HG03558 (cell line): ENCODE measurements at regions not wholly inside any gene's neighbourhood (a gene's known extent, or its start where the extent isn't known, plus 50 kb on each side); places are given as distances from the start of the nearest gene placed in this dataset.
A peak's percentile ranks its signal among the peaks of the same experiment; 100 is the strongest.
"Not testable (repeated sequence)": the region's sequence is repeated elsewhere in the genome, so short reads cannot be mapped to it uniquely, and the experiment has no call there.

ENCODE experiments used
- ATAC-seq: cut with Tn5 transposase; IDR thresholded peaks from one replicate; pipeline ENCODE4 v1.9.1; 2021; ENCODE audit warnings: moderate number of reproducible peaks; ENCODE audit not compliant: unreplicated experiment; ENCODE audit errors: extremely low read depth

DNA sequence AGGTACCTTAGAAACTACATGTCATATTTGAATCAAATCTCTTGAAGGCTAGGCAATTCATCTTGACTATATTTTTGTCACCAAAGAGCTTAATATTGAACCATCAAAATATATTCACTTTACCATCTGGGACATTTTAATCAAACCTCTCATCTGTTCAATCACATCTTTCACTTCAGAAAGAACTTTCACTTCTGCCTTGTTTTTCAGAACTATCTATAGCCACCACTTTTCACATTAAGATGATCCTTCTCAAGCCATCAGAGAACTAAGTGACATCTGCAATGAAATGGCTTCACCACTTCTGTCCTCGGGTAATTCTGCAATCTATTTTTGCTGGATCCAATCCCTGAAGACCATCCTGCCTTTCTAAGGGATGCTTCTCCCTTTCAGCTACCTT is 57.8 kb downstream of the OR2B2 start:
- no peak for ATAC-seq

DNA sequence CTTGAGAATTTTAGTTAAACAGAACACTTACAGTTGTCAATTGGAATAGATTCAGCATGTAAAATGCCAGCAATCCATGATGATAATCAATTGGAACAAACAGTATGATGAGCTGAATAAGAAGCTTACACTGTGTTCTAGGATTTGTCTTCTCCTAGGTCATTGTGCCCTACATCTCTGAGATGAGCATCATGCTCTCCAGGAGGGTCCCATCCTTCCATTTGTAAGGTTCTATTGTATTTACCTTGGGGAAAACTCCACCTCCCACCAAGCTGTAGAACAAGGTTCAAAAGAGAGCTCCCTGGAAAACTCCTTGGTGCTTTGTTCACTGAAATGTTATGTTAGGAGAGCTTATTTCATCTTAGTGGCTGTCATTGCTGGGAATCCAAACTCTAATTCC is 60.8 kb downstream of the OR2B2 start:
- no peak for ATAC-seq

DNA sequence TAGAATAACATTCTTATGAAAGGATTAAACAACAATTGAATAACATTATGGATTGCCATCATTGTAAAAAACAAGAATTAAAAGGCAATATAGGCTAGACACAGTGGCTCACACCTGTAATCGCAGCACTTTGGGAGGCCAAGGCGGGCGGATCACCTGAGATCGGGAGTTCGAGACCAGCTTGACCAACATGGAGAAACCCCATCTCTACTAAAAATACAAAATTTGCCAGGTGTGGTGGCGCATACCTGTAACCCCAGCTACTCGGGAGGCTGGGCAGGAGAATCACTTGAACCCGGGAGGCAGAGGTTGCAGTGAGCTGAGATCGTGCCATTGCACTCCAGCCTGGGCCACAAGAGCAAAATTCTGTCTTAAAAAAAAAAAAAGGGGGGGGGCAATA is 63.2 kb downstream of the OR2B2 start:
- ATAC-seq = not testable (repeated sequence)

DNA sequence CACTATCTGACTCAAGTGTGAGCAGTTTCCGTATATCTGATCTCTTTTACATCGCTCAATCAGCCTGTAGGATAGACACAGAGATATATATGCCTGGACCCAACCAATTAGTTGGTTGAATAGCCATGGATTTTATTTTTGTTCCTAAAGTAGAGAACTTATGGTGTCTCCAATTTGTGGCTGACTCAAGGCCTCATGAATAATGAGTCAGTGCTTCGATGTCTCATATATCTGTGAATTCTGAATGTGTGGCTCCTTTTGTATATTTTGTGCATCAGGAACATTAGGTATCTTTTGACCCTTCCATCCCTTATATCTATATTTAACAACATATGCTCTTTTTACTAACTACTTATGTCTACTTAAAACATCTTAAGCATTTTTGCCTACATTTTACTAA is 64.5 kb downstream of the OR2B2 start:
- no peak for ATAC-seq

DNA sequence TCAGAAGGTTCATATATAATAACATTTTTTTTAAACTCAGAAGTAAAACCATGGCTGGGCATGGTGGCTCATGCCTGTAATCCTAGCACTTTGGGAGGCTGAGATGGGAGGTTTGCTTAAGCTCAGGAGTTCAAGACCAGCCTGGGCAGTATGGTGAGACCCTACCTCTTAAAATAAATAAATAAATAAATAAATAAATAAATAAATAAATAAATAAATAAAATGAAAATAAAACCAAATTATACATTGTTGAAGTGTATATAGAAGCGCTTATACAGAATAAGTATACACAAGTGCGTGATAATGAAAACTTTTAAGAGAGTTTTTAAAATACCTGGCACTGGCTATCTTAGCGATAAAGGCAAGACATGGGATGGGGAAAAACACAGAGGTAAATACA is 71.6 kb downstream of the OR2B2 start:
- ATAC-seq = no peak

DNA sequence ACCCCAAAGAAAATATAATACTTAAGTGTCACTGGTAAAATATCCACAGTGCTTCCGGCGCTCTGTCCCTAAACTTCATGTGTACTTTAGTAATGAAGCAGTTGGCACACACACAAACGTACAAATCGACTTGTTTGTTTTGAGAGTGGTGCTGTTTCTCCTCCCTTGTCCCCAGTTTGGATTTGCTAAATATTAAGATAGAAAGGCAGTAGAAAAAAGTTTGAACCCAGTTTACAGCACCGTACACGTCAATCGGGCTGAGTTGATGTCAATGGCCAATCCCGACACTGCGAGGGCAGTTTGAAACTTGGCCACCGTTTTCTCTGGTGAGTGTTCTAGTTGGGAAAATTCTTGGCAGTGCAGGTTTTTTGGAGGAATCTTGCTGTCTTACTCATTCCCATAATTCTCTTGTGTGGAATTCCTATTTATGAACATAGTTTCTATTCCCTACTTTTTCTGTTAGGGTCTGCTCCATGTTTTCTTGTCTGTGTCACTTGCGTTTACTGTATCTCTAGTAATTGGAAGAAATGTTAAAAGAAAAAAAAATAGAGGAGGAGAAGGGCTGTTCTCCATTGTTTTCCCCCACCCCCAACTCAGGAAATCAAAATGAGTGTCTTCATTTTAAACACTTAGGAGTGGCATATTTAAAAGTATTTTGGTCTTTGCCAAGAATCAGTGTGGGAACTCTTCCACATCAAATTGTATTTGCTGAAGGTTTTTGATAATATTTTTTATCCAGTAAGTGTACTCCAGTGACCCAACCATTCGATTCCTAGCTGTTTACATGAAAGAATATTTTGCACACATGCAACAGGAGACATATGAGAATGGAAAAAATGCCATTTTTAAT is 72.3 kb downstream of the OR2B2 start:
- ATAC-seq = no peak

DNA sequence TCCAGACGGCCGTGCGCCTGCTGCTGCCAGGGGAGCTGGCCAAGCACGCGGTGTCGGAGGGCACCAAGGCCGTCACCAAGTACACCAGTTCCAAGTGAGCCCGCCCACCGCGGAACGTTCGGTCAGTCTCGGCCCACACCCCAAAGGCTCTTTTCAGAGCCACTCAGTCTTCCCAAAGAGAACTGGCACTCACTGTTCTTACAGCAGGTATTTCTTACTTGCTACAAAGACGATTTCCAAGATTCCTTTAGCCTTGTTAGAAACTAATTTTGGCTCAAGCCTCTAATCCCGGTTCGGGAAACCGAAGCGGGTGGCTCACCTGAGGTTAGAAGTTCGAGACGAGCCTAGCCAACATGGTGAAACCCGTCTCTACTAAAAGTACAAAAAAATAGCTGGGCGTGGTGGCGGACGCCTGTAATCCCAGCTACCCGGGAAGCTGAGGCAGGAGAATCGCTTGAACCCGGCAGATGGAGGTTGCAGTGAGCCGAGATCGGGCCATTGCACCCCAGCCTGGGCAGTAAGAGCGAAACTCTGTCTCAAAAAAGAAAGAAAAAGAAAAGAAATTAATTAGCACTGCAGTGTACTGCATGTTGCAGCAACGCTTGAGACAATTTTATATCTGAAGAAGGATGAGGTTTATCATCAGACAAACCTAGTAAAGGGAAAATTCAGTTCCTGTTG is 73.1 kb downstream of the OR2B2 start:
- no peak for ATAC-seq

DNA sequence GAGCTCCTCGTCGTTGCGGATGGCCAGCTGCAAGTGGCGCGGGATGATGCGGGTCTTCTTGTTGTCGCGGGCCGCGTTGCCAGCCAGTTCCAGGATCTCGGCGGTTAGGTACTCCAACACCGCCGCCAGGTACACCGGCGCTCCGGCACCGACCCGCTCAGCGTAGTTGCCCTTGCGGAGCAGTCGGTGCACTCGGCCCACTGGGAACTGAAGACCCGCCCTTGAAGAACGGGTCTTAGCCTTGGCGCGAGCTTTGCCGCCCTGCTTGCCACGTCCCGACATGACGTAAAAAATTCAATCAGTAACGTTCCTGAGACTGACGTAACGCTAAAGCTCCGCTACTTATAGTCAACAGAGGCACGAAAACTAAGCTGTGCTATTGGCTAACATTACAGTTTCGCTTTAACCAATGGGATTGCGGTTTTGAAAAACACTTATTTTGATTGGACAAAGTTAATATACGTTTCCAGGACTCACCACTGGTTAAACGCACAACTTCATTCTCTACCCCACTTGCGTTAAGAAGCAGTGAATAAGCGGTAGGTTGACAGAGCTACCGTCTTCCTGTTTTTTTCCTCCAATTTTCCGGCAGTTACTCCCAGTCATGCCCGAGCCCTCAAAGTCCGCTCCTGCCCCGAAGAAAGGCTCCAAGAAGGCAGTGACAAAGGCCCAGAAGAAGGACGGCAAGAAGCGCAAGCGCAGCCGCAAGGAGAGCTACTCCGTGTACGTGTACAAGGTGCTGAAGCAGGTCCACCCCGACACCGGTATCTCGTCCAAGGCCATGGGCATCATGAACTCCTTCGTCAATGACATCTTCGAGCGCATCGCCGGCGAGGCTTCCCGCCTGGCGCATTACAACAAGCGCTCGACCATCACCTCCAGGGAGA is 73.9 kb downstream of the OR2B2 start:
- peak; percentile 65 for ATAC-seq

DNA sequence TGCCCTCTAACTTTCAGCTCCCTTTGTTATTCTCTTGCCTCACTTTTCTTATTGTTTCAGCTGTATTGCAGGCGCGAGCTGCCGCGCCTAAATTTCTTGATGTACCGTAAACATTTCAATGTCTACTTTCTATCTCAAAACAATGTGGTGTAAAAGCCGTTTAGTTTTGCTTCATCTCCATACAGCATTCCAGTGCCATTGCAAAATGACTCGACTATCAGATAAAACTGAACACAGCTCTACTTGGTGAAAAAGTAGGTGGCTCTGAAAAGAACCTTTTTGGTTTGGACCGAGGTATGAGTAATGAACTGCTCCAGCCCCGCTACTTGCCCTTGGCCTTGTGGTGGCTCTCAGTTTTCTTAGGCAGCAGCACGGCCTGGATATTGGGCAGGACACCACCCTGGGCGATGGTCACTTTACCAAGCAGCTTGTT is 74.6 kb downstream of the OR2B2 start:
- no peak for ATAC-seq

DNA sequence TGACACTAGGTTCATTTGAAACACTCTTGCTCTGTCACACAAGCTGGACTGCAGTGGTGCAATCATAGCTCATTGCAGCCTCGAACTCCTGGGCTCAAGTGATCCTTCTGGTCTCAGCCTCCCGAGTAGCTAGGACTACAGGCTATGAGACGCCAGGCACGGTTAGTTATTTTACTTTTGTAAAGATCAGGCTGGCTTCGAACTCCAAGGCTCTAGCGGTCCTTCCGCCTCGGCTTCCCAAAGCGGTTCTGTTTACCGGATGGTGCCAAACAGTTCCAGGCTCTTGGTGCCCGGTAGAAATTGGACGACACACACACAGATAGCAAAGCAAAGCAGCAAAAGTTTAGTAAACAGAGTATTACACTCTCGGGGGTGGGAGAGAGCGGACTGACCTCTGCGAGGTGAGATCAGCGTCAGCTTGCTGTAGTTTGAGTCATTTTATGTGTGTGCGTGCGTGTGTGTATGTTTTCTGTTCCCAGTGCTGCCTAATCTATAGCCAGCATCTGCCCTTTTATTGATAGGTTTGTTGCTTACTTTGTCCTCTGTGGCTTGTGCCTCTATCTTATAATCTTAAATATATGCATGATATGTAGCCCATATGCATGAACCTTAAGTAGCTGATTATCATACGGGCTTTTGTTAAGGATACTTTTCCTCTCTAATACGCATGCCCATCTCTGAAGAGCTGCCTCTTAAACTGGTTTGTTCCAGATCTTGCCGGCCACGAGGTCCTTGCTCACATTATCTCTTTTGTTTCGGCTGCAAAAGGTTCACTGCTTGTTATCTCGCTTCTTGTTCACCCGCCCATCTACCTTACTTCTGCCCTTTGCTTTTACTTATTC is 75.2 kb downstream of the OR2B2 start:
- no peak for ATAC-seq

DNA sequence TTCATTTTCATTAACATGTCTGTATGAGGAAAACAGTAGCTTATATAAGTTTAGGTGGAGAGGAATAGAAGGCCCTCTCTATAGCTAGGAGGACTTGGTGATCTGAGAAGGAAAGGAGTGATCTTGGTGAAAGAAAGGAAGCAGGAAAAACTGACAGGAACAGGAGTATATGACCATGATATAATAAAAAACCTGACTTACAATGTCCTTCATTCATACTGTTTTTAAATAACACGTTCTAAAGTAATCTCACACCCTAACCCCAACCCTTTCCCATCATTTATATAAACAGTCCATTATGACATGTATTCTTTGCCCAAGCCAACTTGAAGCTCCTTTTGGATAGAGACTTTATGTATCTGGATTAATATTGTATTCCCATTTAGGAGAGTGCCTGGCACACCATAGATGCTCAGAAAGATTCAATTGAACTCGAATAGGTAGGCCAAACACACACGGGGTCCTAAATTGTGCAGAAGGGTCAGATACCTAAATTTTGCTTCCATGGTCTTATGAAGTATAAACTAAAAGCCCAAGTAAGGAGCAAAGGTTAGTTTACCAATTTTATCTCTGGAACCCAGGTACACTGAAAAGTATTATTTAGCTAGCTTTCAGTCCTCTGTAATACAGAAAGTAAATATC is 75.9 kb downstream of the OR2B2 start:
- ATAC-seq = no peak

DNA sequence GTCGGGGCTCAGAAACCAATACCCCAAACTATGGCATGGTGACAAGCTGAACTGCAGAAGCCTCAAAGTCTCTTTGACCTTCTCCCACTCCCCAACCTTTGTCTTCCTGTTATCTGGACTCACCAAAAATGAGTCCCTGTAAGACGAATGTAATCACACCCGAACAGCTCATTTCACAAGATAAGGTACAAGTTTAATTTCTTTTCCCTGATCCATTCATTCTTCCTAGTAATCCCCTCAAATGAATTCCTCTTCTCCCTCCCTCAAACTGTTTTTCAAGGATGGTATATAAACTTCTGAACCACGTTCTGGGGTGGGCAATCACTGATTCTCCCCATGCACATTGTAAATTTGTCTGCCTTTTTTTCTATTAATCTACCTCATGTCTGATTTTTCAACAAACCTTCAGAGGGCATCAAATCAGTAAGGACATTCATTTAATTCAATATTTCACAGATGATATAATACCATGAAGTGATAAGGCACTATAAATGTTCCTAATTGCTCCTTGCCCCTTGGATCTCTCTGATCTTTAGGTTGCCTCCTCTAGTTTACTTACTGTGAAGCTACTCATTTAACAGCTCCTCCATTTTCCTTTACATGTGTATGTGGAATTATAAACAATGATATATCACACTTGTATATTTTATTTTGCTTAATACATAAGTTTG is 77.2 kb downstream of the OR2B2 start:
- no peak for ATAC-seq

DNA sequence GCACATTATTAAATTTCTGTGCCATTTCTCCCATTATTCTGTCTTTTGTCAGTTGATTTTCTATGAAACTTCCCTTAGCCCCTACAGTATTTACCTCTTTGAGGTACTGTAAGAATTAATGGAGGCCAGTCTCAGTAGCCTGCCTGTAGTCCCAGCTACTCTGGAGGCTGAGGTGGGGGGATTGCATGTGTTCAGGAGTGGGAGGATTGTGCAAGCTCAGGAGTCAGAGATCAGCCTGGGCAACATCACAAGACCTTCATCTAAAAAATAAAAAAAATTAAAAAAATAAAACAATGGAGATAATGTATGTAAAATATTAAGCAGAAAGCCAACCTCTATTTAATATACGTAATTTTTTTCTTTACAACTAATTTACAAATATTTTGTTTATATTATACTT is 77.8 kb downstream of the OR2B2 start:
- ATAC-seq = no peak

DNA sequence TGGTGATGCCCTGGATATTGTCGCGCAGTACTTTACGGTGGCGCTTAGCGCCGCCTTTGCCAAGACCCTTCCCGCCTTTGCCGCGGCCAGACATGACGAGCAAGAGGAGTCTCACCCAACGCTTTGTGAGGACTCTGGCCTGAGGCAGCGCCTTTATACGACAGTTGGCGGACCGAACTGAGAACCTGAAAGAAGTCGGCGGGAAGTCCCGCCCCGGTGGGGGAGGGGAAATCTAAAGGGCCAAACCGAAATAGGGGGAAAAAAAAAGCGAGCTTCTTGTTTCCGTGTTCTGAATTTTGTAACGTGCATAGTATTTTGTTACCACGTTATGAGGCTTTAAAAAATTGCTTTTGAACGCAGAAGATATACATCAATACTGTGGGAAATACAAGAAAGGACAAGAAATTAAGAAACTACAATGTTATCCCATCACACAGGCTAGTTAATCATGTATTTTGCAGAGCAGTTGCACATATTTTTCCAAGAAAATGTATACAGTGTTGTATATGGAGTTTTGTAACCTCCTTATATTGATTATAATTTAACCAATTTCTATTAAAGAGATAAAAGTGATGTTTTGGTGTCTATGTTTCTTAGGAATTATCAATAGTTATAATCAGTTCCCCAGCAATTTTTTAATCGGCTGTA is 80.6 kb downstream of the OR2B2 start:
- peak; percentile 44 for ATAC-seq

DNA sequence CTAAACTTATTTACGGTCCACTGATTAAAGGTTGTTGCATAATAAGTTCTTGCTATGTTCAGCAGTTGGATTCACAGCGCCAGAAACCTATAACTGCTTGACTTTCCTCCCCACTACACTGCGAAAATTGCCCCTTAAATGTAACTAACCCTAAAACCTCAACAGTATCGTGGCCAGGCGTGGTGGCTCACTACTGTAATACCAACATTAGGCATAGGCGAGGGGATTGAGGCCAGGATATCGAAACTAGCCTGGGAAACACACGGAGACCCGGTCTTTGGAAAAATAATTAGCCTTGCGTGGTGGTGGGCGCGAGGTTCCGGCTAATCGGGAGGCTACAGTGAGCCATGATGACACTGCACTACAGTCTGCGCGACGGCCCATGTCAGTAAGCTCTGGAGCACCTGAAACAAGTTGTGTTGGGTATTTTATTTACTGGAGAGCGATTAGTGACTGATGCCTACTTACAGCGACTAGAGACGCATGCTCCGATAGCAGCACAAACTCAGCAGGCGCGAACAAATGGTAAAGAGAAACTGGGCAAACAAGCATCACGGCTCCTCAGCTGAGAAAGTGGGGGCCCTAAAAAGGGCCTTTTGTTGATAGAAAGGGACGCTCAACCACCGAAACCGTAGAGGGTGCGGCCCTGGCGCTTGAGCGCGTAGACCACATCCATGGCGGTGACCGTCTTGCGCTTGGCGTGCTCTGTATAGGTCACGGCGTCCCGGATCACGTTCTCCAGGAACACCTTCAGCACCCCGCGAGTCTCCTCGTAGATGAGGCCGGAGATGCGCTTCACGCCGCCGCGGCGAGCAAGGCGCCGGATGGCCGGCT is 81.4 kb downstream of the OR2B2 start:
- peak; percentile 32 for ATAC-seq

DNA sequence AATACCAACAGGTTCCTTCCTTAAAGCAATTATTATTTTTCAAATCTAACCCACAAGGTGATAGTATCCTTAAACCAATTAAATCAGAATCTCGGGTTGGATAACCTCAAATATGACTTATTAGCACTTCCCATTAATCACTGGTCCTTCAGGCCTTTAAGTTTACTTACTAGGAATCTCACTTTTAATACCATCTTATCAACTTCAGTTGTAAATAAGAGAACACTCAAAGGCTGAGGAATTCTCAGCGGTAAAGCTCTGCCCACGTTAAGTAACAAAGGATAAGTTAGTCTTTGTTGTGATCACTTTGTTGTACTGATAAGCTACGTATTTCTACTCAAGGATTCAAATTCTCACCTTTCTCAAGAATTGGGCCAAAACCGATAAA is 82.0 kb downstream of the OR2B2 start:
- no peak for ATAC-seq

DNA sequence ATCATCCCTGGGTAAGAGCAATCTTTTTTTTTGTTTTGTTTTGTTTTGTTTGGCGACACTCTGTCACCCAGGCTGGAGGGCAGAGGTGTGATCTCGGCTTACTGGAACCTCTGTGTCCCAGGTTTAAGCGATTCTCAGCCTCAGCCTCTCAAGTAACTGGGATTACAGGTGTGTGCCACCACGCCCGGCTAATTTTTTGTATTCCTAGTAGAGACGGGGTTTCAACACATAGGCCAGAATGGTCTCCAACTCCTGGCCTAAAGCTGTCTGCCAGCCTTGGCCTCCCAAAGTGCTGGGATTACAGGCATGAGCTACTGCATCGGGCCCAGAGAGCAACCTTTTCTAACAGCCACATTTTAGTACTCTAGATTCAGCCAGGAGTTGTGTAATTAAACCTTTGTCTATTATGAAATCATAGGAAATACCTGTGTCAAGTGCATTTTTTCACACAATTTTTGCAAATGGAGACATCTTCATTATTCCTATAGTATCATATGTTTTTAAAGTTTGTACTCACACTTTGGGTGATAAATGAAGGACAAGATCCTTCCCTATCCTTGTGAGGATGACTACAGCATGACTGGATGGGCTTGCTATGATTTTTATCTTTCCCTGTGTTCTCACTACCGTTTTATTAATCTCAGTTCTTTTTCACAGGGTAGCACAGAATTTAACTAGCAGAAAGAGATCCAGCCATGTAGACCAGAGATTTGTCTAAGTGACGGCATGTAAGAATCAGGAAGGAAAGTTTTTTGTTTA is 82.6 kb downstream of the OR2B2 start:
- no peak for ATAC-seq
